SK-N-SH (cell line): ENCODE measurements at regions not wholly inside any gene's neighbourhood (a gene's known extent, or its start where the extent isn't known, plus 50 kb on each side); places are given as distances from the start of the nearest gene placed in this dataset.
"Not testable (repeated sequence)": the region's sequence is repeated elsewhere in the genome, so short reads cannot be mapped to it uniquely, and the experiment has no call there.

Experiments
- CTCF ChIA-PET: fragments of 300-600, 350-600 bp; formaldehyde crosslinking; extraction: SDS; loops from one replicate; lab custom pipeline; 2021; lab: Yijun Ruan, JAX
- POLR2A ChIA-PET: fragments of 350-600 bp; sonication (Branson Sonifier 250); formaldehyde crosslinking; extraction: SDS; loops from one replicate; lab custom pipeline; 2020; ENCODE audit warnings: antibody characterized with exemption, inconsistent platforms; lab: Yijun Ruan, JAX
- DNase-seq: peaks from one replicate; pipeline ENCODE4 v3.0.0; 2012
- H2AFZ ChIP-seq: fragments of 200-600 bp; sonication (generic); 2 replicates; pipeline ENCODE4 v1.8.1; 2016; ENCODE audit warnings: antibody characterized with exemption, mild to moderate bottlenecking, low read depth
- H3F3A ChIP-seq: fragments of 200-600 bp; sonication (generic); replicated peaks from 2 replicates; pipeline ENCODE3; 2016; ENCODE audit warnings: antibody characterized with exemption, mild to moderate bottlenecking; ENCODE audit not compliant: insufficient read depth
- H3K27ac ChIP-seq, 2 experiments: fragments of 200-500 bp in 1 of 2; fragments of 200-600 bp in 1 of 2; sonication (Bioruptor generic) in 1 of 2; sonication (generic), shearing (Covaris generic) in 1 of 2; 2 replicates each; pipeline versions ENCODE4 v1.5.1 to v1.6.1; 2014 to 2016; ENCODE audit warnings: low read depth in 2 of 2, inconsistent platforms in 1 of 2, low read length in 1 of 2, mild to moderate bottlenecking in 1 of 2, mixed read lengths in 1 of 2
- H3K27me3 ChIP-seq: fragments of 200-600 bp; sonication (generic), shearing (Covaris generic); 2 replicates; pipeline ENCODE4 v1.6.1; 2016; ENCODE audit warnings: mixed run types; ENCODE audit not compliant: insufficient read depth
- H3K36me3 ChIP-seq, 2 experiments: fragments of 200-500 bp in 1 of 2; fragments of 200-600 bp in 1 of 2; sonication (Bioruptor generic) in 1 of 2; sonication (generic) in 1 of 2; replicated peaks in 1 of 2; 2 replicates each; pipeline versions ENCODE3 to v1.5.1; 2014 to 2016; ENCODE audit warnings: low read length in 1 of 2, mild to moderate bottlenecking in 1 of 2; ENCODE audit not compliant: insufficient read depth in 2 of 2, control insufficient read depth in 1 of 2
- H3K4me1 ChIP-seq, 2 experiments: fragments of 200-500 bp in 1 of 2; fragments of 200-600 bp in 1 of 2; sonication (Bioruptor generic) in 1 of 2; sonication (generic), shearing (Covaris generic) in 1 of 2; 2 replicates each; pipeline versions ENCODE4 v1.5.1 to v1.6.1; 2014 to 2016; ENCODE audit warnings: low read depth in 1 of 2, low read length in 1 of 2, mixed run types in 1 of 2; ENCODE audit not compliant: insufficient read depth in 2 of 2, control insufficient read depth in 1 of 2
- H3K4me2 ChIP-seq: fragments of 200-600 bp; sonication (generic), shearing (Covaris generic); 2 replicates; pipeline ENCODE4 v1.6.1; 2017; ENCODE audit warnings: mixed run types
- H3K4me3 ChIP-seq, 2 experiments: fragments of 200-500 bp in 1 of 2; fragments of 200-600 bp in 1 of 2; sonication (Bioruptor generic) in 1 of 2; sonication (generic), shearing (Covaris generic) in 1 of 2; 2 replicates each; pipeline versions ENCODE4 v1.5.1 to v1.8.1; 2014 to 2016; ENCODE audit warnings: low read depth in 2 of 2, inconsistent platforms in 1 of 2, low read length in 1 of 2, mild to moderate bottlenecking in 1 of 2, mixed read lengths in 1 of 2, moderate library complexity in 1 of 2
- H3K79me2 ChIP-seq: fragments of 200-600 bp; sonication (generic); 2 replicates; pipeline ENCODE4 v1.8.1; 2017; ENCODE audit warnings: mild to moderate bottlenecking; ENCODE audit not compliant: insufficient read depth
- H3K9ac ChIP-seq: fragments of 200-600 bp; sonication (generic); 2 replicates; pipeline ENCODE4 v1.6.1; 2017; ENCODE audit warnings: mixed run types
- H3K9me2 ChIP-seq: fragments of 200-600 bp; sonication (generic); 2 replicates; pipeline ENCODE4 v1.6.1; 2017; ENCODE audit warnings: mixed run types
- H3K9me3 ChIP-seq: fragments of 200-600 bp; sonication (generic); 2 replicates; pipeline ENCODE4 v1.6.1; 2017; ENCODE audit warnings: mixed run types, mild to moderate bottlenecking, moderate library complexity
- H4K20me1 ChIP-seq: fragments of 200-600 bp; sonication (generic); 2 replicates; pipeline ENCODE4 v1.6.1; 2017; ENCODE audit warnings: mild to moderate bottlenecking, mixed run types; ENCODE audit not compliant: insufficient read depth
- CHD2 ChIP-seq: fragments of 150-350 bp; IDR thresholded peaks from 2 replicates; pipeline ENCODE4 v1.6.1; 2018; ENCODE audit warnings: low read length; ENCODE audit not compliant: partially characterized antibody
- EP300 ChIP-seq, 2 experiments: IDR thresholded peaks; 2 replicates each; pipeline versions ENCODE4 v1.4.0 to v1.6.1; 2012; ENCODE audit warnings: borderline replicate concordance in 1 of 2, low read depth in 1 of 2, low read length in 1 of 2
- EZH2phosphoT487 ChIP-seq: fragments of 200-600 bp; sonication (generic); IDR thresholded peaks from 2 replicates; pipeline ENCODE4 v1.6.1; 2017; ENCODE audit warnings: low read depth, mixed run types, mild to moderate bottlenecking, antibody characterized with exemption, moderate library complexity, borderline replicate concordance
- FOSL2 ChIP-seq: IDR thresholded peaks from 2 replicates; pipeline ENCODE4 v1.4.0; 2012; ENCODE audit warnings: low read depth, mild to moderate bottlenecking, moderate library complexity, borderline replicate concordance
- FOXJ3 ChIP-seq: sonication (generic); formaldehyde crosslinking; IDR thresholded peaks from 2 replicates; pipeline ENCODE4 v1.5.1; 2020; ENCODE audit warnings: mild to moderate bottlenecking, missing genetic modification reagents
- FOXM1 ChIP-seq: IDR thresholded peaks from 2 replicates; pipeline ENCODE4 v1.4.0; 2012; ENCODE audit warnings: low read depth, mild to moderate bottlenecking
- GABPA ChIP-seq: IDR thresholded peaks from 2 replicates; pipeline ENCODE4 v1.4.0; 2012; ENCODE audit warnings: low read depth, mild to moderate bottlenecking
- GATA2 ChIP-seq: sonication (generic); formaldehyde crosslinking; IDR thresholded peaks from 2 replicates; pipeline ENCODE4 v1.5.0; 2020; ENCODE audit warnings: mild to moderate bottlenecking, missing genetic modification reagents
- JUND ChIP-seq: IDR thresholded peaks from 2 replicates; pipeline ENCODE4 v1.4.0; 2012
- MXI1 ChIP-seq: IDR thresholded peaks from 2 replicates; pipeline ENCODE4 v1.6.1; 2012; ENCODE audit warnings: mild to moderate bottlenecking, low read depth, low read length, improper control_type of control experiment
- NRF1 ChIP-seq: IDR thresholded peaks from 2 replicates; pipeline ENCODE4 v1.6.1; 2012; ENCODE audit warnings: low read depth, mild to moderate bottlenecking, low read length
- POLR2AphosphoS5 ChIP-seq: IDR thresholded peaks from 2 replicates; pipeline ENCODE4 v1.6.1; 2012; ENCODE audit warnings: low read depth, low read length
- RAD21 ChIP-seq: IDR thresholded peaks from 2 replicates; pipeline ENCODE4 v1.6.1; 2012; ENCODE audit warnings: mild to moderate bottlenecking, low read length
- RCOR1 ChIP-seq: fragments of 150-350 bp; IDR thresholded peaks from 2 replicates; pipeline ENCODE4 v1.6.1; 2017; ENCODE audit warnings: antibody characterized with exemption, low read length
- RFX5 ChIP-seq: IDR thresholded peaks from 2 replicates; pipeline ENCODE4 v1.6.1; 2012; ENCODE audit warnings: mild to moderate bottlenecking, improper control_type of control experiment, low read length
- RXRA ChIP-seq: IDR thresholded peaks from 2 replicates; pipeline ENCODE4 v1.4.0; 2012; ENCODE audit warnings: low read depth, mild to moderate bottlenecking, borderline replicate concordance
- SIN3A ChIP-seq: IDR thresholded peaks from 2 replicates; pipeline ENCODE4 v1.6.1; 2012; ENCODE audit warnings: low read depth, mild to moderate bottlenecking, low read length, moderate library complexity, borderline replicate concordance
- SMC3 ChIP-seq: IDR thresholded peaks from 2 replicates; pipeline ENCODE4 v1.6.1; 2012; ENCODE audit warnings: low read depth, low read length, improper control_type of control experiment
- TEAD4 ChIP-seq: IDR thresholded peaks from 2 replicates; pipeline ENCODE4 v1.4.0; 2012; ENCODE audit warnings: mild to moderate bottlenecking, borderline replicate concordance; ENCODE audit not compliant: insufficient read depth
- YY1 ChIP-seq: IDR thresholded peaks from 2 replicates; pipeline ENCODE4 v1.4.0; 2012; ENCODE audit warnings: low read depth, mild to moderate bottlenecking
- WGBS: methylation state at CpG from one replicate; pipeline ENCODE4 v1.1.6; 2017; ENCODE audit warnings: low lambda C conversion rate; 5-methylcytosine and 5-hydroxymethylcytosine counted together
- TF ChIP-seq, protein P1 (sequence below): IDR thresholded peaks from 2 replicates; pipeline ENCODE4 v1.6.1; 2012; ENCODE audit warnings: mild to moderate bottlenecking, low read depth, low read length, moderate library complexity
- TF ChIP-seq, protein P2 (sequence below): IDR thresholded peaks from 2 replicates; pipeline ENCODE4; 2012

- TF ChIP-seq TEAD4 (no peak), SIN3A (no peak), YY1 (no peak), SMC3 (no peak), NRF1 (no peak), RFX5 (no peak), RXRA (no peak), RCOR1 (peak; percentile 76), POLR2AphosphoS5 (no peak), JUND (no peak), FOSL2 (no peak), MXI1 (peak; percentile 30; the same call in 1 of the 2 replicates), GATA2 (CRISPR knock-in tag) (peak; percentile 88), FOXJ3 (CRISPR knock-in tag) (peak; percentile 85), FOXM1 (no peak), EP300 (IDR thresholded peaks at IDR 0.05; ENCODE audit: borderline replicate concordance in 1 of 2, low read depth in 1 of 2, low read length in 1 of 2) (peak in 1 of 2 experiments; percentile 88; a peak in 2 of 4 replicates), GABPA (no peak), EZH2phosphoT487 (no peak), CHD2 (peak; percentile 64), RAD21 (peak; percentile 15; the same call in 1 of the 2 replicates)
- TF ChIP-seq, protein P1, sequence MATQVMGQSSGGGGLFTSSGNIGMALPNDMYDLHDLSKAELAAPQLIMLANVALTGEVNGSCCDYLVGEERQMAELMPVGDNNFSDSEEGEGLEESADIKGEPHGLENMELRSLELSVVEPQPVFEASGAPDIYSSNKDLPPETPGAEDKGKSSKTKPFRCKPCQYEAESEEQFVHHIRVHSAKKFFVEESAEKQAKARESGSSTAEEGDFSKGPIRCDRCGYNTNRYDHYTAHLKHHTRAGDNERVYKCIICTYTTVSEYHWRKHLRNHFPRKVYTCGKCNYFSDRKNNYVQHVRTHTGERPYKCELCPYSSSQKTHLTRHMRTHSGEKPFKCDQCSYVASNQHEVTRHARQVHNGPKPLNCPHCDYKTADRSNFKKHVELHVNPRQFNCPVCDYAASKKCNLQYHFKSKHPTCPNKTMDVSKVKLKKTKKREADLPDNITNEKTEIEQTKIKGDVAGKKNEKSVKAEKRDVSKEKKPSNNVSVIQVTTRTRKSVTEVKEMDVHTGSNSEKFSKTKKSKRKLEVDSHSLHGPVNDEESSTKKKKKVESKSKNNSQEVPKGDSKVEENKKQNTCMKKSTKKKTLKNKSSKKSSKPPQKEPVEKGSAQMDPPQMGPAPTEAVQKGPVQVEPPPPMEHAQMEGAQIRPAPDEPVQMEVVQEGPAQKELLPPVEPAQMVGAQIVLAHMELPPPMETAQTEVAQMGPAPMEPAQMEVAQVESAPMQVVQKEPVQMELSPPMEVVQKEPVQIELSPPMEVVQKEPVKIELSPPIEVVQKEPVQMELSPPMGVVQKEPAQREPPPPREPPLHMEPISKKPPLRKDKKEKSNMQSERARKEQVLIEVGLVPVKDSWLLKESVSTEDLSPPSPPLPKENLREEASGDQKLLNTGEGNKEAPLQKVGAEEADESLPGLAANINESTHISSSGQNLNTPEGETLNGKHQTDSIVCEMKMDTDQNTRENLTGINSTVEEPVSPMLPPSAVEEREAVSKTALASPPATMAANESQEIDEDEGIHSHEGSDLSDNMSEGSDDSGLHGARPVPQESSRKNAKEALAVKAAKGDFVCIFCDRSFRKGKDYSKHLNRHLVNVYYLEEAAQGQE = no peak
- TF ChIP-seq, protein P2, sequence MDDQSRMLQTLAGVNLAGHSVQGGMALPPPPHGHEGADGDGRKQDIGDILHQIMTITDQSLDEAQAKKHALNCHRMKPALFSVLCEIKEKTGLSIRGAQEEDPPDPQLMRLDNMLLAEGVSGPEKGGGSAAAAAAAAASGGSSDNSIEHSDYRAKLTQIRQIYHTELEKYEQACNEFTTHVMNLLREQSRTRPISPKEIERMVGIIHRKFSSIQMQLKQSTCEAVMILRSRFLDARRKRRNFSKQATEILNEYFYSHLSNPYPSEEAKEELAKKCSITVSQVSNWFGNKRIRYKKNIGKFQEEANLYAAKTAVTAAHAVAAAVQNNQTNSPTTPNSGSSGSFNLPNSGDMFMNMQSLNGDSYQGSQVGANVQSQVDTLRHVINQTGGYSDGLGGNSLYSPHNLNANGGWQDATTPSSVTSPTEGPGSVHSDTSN = 0 out of 2 replicates have a peak, but pooled peaks have one; percentile 16
Measured at GRCh38 chr5:93941897-93942296, 200.5 kb upstream of the POU5F2 start (continued).

DNA sequence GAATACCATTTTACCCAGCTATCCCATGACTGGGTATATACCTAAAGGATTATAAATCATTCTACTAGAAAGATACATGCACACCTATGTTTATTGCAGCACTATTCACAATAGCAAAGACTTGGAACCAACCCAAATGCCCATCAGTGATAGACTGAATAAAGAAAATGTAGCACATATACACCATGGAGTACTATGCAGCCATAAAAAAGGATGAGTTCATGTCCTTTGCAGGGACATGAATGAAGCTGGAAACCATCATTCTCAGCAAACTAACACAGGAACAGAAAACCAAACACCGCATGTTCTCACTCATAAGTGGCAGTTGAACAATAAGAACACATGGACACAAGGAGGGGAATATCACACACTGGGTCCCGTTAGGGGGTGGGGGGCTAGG lies 191.9 kb upstream of the POU5F2 start:
- H3K9me3 ChIP-seq, H3K27me3 ChIP-seq, H3K4me3 ChIP-seq, CTCF ChIA-PET, POLR2A ChIA-PET, H3K4me1 ChIP-seq, H3K79me2 ChIP-seq, H2AFZ ChIP-seq, H3K27ac ChIP-seq, H3F3A ChIP-seq, H3K36me3 ChIP-seq, H3K4me2 ChIP-seq, H3K9ac ChIP-seq, H4K20me1 ChIP-seq, H3K9me2 ChIP-seq, DNase-seq: not testable (repeated sequence)
- 87% methylated on average over 2 of the region's 2 CpGs for WGBS
